Choroid plexus epithelial cell (primary cell): ENCODE measurements at regions not wholly inside any gene's neighbourhood (a gene's known extent, or its start where the extent isn't known, plus 50 kb on each side); places are given as distances from the start of the nearest gene placed in this dataset.

Experiments
- DNase-seq: peaks from one replicate; pipeline ENCODE4 v3.0.0-alpha.2; 2010; ENCODE audit warnings: low read depth
- H3K4me3 ChIP-seq: 2 replicates; pipeline ENCODE4 v1.5.1; 2011; ENCODE audit warnings: low read depth, mild to moderate bottlenecking, control low read depth, low read length, moderate library complexity
- TF ChIP-seq, protein P1 (sequence below): conservative IDR thresholded peaks from 2 replicates; pipeline ENCODE4 v1.5.1; 2011; ENCODE audit warnings: low read depth, mild to moderate bottlenecking, control low read depth, inconsistent platforms, low read length, moderate library complexity

DNA sequence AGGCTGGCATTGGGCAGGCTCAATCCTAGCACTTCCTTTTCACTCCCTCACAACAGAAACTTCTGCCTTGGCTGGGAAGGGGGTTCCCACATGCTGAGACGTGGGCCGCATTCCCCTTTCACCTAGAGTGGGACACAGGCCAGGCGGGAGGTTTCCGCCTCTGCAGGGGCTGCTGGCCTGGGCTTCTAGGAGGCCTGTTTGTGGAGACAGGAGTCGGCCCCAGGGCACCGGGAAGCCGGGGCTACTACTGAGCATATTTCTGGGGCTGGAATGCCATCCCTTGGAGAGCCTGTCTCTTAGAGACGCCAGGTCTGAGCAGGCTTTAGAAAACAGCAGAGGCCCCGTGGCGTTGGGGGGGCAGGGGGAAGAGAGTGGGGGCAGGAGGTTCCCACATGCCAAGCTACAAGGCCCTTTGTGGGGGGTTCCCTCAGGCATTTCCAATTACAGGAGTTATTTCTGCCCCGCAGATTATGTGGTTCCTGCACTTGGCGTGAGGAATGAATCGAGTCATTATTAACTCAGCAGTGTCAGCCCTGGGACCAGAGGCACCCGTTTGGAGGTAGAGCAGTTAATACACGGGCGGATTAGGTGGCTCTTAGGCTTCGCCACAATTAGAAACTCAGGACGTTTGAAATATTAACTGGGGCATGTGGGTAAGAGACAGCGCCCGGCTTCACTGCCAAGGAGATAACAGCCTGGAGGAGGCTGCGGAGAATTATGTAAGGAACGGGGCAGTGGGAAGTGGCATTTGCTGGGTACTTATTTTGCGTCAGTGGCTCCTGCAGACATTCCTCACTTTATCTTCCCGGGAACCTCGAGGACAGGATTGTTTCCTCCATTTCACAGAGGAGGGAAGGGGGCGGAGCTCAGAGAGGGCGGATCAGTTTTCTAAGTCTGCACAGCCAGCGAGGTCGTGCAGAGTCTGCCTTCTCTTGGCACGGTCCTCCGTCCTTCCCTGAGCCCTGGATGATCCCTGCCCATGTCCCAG, 162.5 kb downstream of the MAF start:
- no peak overlapping the region for H3K4me3 ChIP-seq
- DNase-seq: peak; percentile 2
- TF ChIP-seq, protein P1, sequence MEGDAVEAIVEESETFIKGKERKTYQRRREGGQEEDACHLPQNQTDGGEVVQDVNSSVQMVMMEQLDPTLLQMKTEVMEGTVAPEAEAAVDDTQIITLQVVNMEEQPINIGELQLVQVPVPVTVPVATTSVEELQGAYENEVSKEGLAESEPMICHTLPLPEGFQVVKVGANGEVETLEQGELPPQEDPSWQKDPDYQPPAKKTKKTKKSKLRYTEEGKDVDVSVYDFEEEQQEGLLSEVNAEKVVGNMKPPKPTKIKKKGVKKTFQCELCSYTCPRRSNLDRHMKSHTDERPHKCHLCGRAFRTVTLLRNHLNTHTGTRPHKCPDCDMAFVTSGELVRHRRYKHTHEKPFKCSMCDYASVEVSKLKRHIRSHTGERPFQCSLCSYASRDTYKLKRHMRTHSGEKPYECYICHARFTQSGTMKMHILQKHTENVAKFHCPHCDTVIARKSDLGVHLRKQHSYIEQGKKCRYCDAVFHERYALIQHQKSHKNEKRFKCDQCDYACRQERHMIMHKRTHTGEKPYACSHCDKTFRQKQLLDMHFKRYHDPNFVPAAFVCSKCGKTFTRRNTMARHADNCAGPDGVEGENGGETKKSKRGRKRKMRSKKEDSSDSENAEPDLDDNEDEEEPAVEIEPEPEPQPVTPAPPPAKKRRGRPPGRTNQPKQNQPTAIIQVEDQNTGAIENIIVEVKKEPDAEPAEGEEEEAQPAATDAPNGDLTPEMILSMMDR: no peak

DNA sequence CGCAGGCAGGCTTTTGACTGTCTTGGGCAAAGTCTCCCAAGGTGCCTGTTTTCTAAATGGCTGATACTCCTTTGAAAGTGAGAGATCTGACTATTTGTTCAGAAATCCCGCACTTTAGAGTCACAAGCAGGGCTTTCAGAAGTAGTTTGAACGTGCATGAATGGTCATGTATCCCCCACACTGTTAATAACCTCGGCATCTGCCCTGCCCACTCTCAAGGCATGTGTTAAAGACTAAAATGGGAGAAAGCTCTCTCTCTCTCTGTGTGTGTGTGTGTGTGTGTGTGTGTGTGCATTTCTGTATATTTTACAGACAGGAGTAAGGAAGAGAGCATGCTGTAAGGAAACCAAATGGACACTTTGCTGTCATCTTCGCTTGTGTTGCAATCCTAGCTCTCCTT, 163.7 kb downstream of the MAF start:
- no peak for DNase-seq
- TF ChIP-seq, protein P1: no peak
- no peak overlapping the region for H3K4me3 ChIP-seq

DNA sequence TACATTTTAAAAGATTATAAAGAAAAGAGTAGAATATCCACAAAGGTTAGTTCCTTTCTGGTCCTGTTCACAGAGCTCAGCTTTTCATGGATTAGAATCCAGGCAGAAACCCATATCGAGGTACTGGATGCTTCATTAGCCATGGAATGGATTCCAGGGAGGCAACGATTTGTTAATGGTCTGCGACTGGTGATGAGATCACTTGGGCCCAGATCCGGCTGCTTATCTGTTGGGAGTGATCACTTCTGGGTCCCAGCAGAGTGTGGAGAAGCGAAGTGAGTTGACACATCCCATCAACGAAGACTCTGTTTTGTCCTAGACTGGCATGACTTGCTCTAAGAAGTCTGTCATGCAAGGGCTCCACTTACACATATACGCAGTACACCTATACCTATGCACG, 165.8 kb downstream of the MAF start:
- DNase-seq: no peak
- TF ChIP-seq, protein P1: no peak

DNA sequence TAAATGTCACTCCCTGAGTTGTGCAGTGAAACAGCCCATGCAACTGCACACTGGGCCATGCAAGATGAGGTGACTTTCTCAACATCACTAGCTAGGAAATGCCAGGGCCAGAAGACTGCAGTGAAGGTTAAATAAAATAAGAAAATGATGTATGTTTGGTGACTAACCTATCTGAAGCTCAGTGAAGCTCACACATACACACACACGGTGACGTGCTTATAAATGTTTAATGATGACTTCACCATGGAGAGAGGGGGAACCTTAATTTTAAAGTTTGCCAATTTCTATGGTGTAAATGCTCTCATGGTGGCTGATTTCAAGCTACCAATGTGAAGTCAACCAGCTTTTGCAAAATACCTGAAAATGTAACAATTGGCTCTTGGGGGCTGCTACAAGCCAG, 166.4 kb downstream of the MAF start:
- TF ChIP-seq, protein P1: no peak
- no peak for DNase-seq

More for the DNA sequence above, 165.8 kb downstream of the MAF start:
- H3K4me3 ChIP-seq: no peak overlapping the region

DNA sequence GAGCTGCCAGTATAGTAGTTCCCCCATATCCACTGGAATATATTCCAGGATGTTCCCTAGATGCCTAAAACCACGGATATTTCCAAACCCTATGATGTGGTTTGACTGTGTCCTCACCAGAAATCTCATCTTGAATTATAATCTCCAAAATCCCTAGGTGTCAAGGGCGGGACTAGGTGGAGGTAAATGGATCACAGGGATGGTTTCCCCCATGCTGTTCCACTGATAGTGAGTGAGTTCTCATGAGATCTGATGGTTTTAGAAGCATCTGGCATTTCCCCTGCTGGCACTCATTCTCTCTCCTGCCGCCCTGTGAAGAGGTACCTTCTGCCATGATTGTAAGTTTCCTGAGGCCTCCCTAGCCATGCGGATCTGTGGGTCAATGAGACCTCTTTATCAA, 168.6 kb downstream of the MAF start:
- TF ChIP-seq, protein P1: no peak
- no peak for DNase-seq
- no peak overlapping the region for H3K4me3 ChIP-seq

More for the DNA sequence above, 166.4 kb downstream of the MAF start:
- H3K4me3 ChIP-seq: no peak overlapping the region

DNA sequence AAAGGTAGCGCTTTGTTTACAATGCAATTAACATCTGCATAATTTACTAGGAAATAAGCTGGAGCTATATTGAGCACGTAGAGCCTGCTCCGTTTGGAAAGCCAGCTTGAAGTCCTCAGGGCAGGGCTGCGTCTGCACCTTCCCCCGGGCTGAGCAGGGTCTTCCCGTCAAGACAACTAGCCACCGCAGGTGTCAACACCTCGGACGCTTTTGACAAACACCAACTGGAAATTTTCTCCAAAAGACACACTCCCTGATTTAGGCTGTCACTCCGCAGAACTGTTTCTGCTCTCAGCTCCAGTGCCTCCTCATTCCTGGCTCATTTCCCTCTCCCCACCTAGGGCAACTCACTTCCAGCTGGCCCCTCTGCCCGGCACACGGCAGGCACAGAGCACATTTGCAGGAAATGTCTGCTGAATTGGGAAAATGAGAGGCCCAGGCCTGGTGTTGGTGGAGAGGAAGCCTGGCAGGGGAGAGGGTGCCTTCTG, 170.3 kb downstream of the MAF start:
- H3K4me3 ChIP-seq: no peak overlapping the region
- DNase-seq: no peak
- TF ChIP-seq, protein P1: no peak
